Duodenal mucosa (tissue), 2 donors: ENCODE measurements at regions not wholly inside any gene's neighbourhood (a gene's known extent, or its start where the extent isn't known, plus 50 kb on each side); places are given as distances from the start of the nearest gene placed in this dataset.
"Not testable (repeated sequence)": the region's sequence is repeated elsewhere in the genome, so short reads cannot be mapped to it uniquely, and the experiment has no call there.

Source experiments
- H3K27ac ChIP-seq: one replicate; pipeline ENCODE4 v1.7.0; 2013; ENCODE audit warnings: low read depth, low read length
- H3K27me3 ChIP-seq, 2 donors: one replicate each; pipeline ENCODE4 v1.7.0; 2013; ENCODE audit warnings: low read length in 2 of 2, control low read depth in 1 of 2; ENCODE audit not compliant: insufficient read depth in 2 of 2, control insufficient read depth in 1 of 2
- H3K36me3 ChIP-seq, 2 donors: one replicate each; pipeline ENCODE4 v1.7.0; 2013; ENCODE audit warnings: low read length in 2 of 2, control low read depth in 1 of 2; ENCODE audit not compliant: insufficient read depth in 2 of 2, control insufficient read depth in 1 of 2
- H3K4me1 ChIP-seq, 2 donors: one replicate each; pipeline ENCODE4 v1.7.0; 2013; ENCODE audit warnings: low read length in 2 of 2, control low read depth in 1 of 2; ENCODE audit not compliant: insufficient read depth in 2 of 2, control insufficient read depth in 1 of 2
- H3K4me3 ChIP-seq, 2 donors: one replicate each; pipeline ENCODE4 v1.7.0; 2013; ENCODE audit warnings: low read length in 2 of 2, low read depth in 1 of 2
- H3K9ac ChIP-seq, 2 donors: one replicate each; pipeline ENCODE4 v1.7.0; 2013; ENCODE audit warnings: low read length in 2 of 2, low read depth in 1 of 2
- H3K9me3 ChIP-seq, 2 donors: one replicate each; pipeline ENCODE4 v1.7.0; 2013; ENCODE audit warnings: low read length in 2 of 2, control low read depth in 1 of 2; ENCODE audit not compliant: control insufficient read depth in 1 of 2

DNA sequence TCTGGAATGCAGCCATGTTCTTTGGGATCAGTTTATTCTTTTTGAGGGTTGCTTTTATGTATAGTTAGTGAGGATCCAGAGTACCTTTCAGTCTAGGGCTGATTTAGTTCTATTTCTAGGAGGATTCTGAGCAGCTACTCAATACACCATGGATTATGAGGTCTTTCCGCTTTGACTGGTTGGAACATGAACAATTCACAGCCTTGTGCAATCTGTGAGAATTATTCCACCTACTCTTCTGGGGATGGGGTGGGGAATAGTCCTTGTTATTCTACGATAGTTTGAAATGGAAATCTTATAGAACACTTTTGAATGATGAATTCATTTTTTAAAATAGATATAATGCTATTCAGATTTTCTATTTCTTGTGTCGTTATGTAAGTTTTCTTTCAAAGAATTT, 212.3 kb upstream of the ARRDC3 start:
- Histone ChIP-seq H3K36me3 (no peaks in the 10 kb centered on the region), H3K9me3 (peaks cover 8 to 33% of the 10 kb centered on the region in 2 donors), H3K4me3 (no peak overlapping the region), H3K27me3 (no peaks in the 10 kb centered on the region), H3K9ac (no peak overlapping the region), H3K27ac (no peak overlapping the region), H3K4me1 (no peaks in the 10 kb centered on the region)

DNA sequence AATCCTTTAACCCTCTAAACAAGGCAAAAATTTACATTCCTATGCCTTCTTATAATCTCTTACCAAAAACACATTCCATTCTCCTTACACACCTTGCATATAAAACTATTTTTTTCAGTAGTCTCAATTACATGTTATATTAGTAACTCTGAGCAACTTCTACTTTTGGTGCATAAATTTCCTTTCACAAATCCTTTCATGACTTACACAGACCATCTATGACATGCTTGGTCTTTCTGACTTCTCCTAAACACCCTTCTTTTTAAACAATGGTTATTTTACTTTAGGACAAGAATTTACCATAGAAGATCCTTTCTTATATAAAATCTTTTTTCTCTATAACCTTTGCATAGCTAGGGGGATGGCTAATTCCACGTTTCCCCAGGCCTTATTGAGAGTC, 208.0 kb upstream of the ARRDC3 start:
- no peak overlapping the region for H3K4me3 ChIP-seq
- no peaks in the 10 kb centered on the region for H3K27me3 ChIP-seq
- no peaks in the 10 kb centered on the region for H3K36me3 ChIP-seq
- H3K27ac ChIP-seq: no peak overlapping the region
- peaks cover 8 to 36% of the 10 kb centered on the region in 2 donors for H3K9me3 ChIP-seq
- H3K4me1 ChIP-seq: no peaks in the 10 kb centered on the region
- no peak overlapping the region for H3K9ac ChIP-seq

DNA sequence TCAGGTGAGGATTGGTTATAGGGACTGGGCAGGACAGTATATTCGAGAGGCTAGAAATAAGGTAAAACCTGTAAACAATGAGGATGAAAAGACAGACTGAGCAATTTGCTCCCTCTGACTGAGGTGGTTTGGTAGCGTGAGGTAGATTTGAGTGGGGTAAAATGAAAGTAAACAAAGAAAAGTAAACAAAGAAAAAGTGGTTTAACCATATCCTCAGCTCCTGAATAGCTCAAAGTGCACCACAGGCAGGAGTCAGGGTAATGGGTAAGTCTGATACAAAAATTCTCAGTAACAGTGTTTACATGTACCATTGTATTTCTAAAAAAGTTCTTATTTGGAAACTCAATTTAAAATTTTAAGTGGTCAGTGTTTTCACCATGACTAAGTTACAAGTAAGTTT, 203.1 kb upstream of the ARRDC3 start:
- Histone ChIP-seq H3K4me3 (no peak overlapping the region), H3K9ac (no peak overlapping the region), H3K27ac (no peak overlapping the region), H3K27me3 (no peaks in the 10 kb centered on the region), H3K4me1 (no peaks in the 10 kb centered on the region), H3K36me3 (no peaks in the 10 kb centered on the region), H3K9me3 (peaks cover 0 to 8% of the 10 kb centered on the region in 2 donors)

DNA sequence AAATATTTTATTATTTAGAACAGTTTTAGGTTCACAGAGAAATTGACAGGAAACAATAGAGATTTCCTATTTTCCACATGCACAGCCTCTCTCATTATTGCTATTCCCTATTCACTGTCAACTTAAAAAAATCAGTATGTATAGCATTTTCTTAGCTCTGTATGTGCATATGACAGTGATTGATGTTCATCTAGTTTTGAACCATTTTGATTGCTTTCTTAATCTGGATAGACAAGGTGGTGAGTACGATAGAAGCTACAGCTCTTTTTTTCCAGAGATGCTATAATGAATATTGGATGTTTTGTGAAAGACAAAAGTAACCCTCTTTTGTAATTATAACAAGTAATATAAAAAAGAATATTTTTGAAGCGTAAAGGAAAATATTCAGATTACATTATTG, 201.2 kb upstream of the ARRDC3 start:
- H3K4me3 ChIP-seq: no peak overlapping the region
- no peak overlapping the region for H3K27ac ChIP-seq

DNA sequence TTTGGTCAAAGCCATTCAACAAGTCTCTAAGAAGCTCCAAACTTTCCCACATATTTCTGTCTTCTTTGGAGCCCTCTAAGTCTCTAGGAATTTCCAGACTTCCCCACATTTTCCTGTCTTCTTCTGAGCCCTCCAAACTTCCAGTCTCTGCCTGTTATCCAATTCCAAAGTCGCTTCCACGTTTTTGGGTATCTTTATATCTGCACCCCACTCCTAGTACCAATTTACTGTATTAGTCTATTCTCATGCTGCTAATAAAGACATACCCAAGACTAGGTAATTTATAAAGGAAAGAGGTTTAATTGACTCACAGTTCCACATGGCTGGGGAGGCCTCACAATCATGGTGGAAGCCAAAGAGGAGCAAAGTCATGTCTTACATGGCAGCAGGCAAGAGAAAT, 182.9 kb upstream of the ARRDC3 start:
- not testable (repeated sequence) for H3K4me3 ChIP-seq, H3K27me3 ChIP-seq, H3K4me1 ChIP-seq, H3K27ac ChIP-seq, H3K9ac ChIP-seq, H3K36me3 ChIP-seq
- H3K9me3 ChIP-seq: peaks cover 6 to 11% of the 10 kb centered on the region in 2 donors

More for the DNA sequence above, 201.2 kb upstream of the ARRDC3 start:
- Histone ChIP-seq H3K36me3 (no peaks in the 10 kb centered on the region), H3K9me3 (peaks cover 0 to 3% of the 10 kb centered on the region in 2 donors), H3K4me1 (no peaks in the 10 kb centered on the region), H3K9ac (no peak overlapping the region), H3K27me3 (no peaks in the 10 kb centered on the region)

DNA sequence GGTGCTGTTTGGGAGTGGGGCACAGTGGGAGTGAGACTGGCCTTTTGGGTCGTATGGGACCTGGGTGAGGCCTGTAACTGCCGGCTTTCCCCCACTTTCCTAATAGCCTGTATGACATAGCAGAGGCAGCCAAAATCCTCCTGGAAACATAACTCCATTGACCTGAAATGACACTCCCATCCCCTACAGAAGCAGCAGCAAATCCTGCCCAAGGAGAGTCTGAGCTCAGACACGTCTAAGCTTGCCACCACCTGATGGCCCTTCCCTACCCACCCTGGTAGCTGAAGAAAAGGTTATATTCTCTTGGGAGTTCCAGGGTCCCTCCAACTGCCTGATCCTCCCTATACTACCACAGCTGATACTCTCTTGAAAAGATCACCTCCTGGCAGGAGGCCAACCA, 179.8 kb upstream of the ARRDC3 start:
- H3K9ac ChIP-seq: no peak overlapping the region
- no peak overlapping the region for H3K27ac ChIP-seq
- no peaks in the 10 kb centered on the region for H3K4me1 ChIP-seq
- H3K27me3 ChIP-seq: no peaks in the 10 kb centered on the region
- no peak overlapping the region for H3K4me3 ChIP-seq
- no peaks in the 10 kb centered on the region for H3K36me3 ChIP-seq
- peaks cover 6 to 11% of the 10 kb centered on the region in 2 donors for H3K9me3 ChIP-seq

DNA sequence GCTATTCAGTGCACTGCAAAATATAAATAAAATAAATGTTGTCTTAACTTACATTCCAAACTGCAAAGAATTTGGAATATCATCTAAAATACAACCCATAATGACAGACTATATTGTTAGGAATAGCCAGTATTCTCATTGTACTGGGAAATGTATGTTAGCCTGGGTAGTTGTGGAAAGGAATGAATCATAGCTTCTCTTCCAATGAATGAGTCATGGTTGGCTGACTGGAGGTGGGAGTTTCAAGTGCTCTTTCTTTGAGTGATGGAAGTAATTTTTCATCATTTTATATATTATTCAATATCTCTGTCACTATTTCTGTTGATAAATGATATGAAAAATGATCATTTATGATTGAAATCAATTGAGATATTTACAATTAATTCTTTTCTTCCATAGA, 158.6 kb upstream of the ARRDC3 start:
- no peaks in the 10 kb centered on the region for H3K9me3 ChIP-seq

DNA sequence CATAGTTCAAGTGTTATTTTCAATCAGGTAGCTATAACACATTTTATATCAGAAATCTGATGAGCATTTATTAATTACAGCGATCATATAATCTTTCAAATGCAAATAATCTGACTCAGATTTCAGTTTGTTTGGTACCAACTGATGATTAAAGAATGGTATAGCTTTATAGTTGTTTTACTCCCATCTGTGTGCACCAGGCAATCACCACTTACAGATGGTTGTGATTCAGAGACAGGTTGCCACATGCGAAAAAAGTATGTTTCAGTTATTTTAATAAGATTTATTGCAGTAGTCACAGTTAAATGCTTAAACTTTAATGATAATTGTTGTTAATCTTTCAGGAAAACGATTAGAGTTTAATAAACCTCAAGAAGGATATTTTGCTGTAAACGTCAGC, 155.1 kb upstream of the ARRDC3 start:
- Histone ChIP-seq H3K4me3 (no peak overlapping the region), H3K9me3 (no peaks in the 10 kb centered on the region), H3K9ac (no peak overlapping the region), H3K4me1 (no peaks in the 10 kb centered on the region), H3K27me3 (no peaks in the 10 kb centered on the region), H3K36me3 (no peaks in the 10 kb centered on the region), H3K27ac (no peak overlapping the region)

More for the DNA sequence above, 158.6 kb upstream of the ARRDC3 start:
- Histone ChIP-seq H3K36me3 (no peaks in the 10 kb centered on the region), H3K4me3 (no peak overlapping the region), H3K9ac (no peak overlapping the region), H3K27me3 (no peaks in the 10 kb centered on the region), H3K4me1 (no peaks in the 10 kb centered on the region), H3K27ac (no peak overlapping the region)

DNA sequence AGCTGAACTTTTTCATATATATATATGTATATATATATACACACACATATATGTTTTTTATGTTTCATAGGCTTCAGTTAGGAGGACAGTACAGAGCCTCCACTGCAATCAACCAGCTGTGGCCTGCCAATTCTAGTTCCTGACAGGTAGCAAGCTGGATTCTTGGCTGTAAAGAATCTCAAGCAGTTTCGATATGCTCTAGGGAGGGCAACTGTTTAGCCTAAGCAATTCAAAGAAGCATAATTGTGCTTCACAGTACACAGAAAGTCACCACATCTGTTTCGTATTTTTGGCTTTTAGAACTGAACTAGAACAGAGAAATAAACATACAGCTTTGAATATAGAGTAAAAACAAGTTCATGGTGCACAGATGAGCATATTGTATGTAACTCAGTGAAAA, 152.4 kb upstream of the ARRDC3 start:
- no peaks in the 10 kb centered on the region for H3K36me3 ChIP-seq
- no peak overlapping the region for H3K27ac ChIP-seq
- H3K4me3 ChIP-seq: no peak overlapping the region
- H3K4me1 ChIP-seq: no peaks in the 10 kb centered on the region
- H3K27me3 ChIP-seq: no peaks in the 10 kb centered on the region
- no peak overlapping the region for H3K9ac ChIP-seq
- no peaks in the 10 kb centered on the region for H3K9me3 ChIP-seq

DNA sequence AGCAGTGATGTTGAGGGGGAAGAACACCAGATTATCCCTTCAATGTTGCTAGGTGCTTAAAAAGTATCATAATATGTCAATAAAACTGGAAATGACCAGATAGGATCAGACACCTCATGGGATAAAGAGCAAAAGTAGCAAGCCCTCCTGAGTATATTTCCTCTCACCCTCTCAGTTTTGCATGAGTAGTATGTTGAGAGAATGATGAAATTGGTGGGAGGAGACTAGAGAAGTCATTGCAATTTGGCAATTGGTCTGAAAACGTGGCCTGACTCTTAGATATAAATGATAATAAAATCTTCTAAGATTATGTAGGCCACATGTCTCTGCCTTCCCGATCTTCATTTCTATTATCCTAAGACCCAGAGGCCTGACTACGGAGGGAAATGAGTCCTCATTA, 151.2 kb upstream of the ARRDC3 start:
- H3K27me3 ChIP-seq: no peaks in the 10 kb centered on the region
- no peaks in the 10 kb centered on the region for H3K36me3 ChIP-seq
- no peak overlapping the region for H3K9ac ChIP-seq
- no peak overlapping the region for H3K27ac ChIP-seq
- no peaks in the 10 kb centered on the region for H3K4me1 ChIP-seq
- H3K9me3 ChIP-seq: no peaks in the 10 kb centered on the region
- no peak overlapping the region for H3K4me3 ChIP-seq

DNA sequence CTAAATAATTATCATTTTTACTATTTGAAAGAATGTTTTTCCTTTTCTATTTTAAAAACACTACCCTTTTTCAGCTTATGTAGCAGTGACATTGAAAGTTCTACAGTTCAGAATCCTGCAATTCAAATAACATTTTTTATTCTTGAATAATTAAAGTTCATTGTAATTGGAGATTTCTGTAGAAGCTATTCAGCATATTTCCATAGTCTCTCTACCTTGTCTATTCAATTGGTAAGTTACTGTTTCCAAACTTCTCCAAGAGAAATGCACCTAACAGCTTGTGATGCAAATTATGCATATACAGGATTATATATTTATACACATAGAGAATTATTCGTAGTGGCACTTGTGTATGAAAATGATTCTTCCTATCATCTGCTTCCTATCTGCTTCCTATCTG, 149.7 kb upstream of the ARRDC3 start:
- Histone ChIP-seq H3K9me3 (no peaks in the 10 kb centered on the region), H3K27ac (no peak overlapping the region), H3K27me3 (no peaks in the 10 kb centered on the region), H3K36me3 (no peaks in the 10 kb centered on the region), H3K4me1 (no peaks in the 10 kb centered on the region), H3K9ac (no peak overlapping the region), H3K4me3 (no peak overlapping the region)
